ENCODE measurements at regions not wholly inside any gene's neighbourhood (a gene's known extent, or its start where the extent isn't known, plus 50 kb on each side); places are given as distances from the start of the nearest gene placed in this dataset.

DNA sequence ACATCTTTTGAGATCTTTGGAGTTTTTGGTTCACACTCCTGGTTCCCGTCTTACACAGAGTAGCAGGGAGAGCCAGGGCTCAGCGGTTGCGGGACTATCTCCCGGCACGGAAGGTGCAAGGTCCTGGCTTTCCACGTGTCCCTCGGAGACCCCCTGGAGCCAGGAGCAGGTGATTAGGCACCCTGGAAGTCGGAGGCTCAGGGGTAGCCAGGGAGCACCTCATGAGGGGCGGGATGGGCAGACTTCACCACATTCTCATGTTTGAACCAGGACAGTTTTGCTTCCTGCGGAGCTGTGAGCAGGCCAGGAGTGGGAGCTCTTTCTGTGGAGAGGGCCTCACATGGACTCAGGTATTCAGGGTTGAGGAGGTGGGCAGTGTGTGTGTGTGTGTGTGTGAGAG is 273.7 kb upstream of the IRX1 start:
- no peak for TF ChIP-seq POLR2A (IDR thresholded peaks at IDR 0.05)
- TF ChIP-seq, protein P1, sequence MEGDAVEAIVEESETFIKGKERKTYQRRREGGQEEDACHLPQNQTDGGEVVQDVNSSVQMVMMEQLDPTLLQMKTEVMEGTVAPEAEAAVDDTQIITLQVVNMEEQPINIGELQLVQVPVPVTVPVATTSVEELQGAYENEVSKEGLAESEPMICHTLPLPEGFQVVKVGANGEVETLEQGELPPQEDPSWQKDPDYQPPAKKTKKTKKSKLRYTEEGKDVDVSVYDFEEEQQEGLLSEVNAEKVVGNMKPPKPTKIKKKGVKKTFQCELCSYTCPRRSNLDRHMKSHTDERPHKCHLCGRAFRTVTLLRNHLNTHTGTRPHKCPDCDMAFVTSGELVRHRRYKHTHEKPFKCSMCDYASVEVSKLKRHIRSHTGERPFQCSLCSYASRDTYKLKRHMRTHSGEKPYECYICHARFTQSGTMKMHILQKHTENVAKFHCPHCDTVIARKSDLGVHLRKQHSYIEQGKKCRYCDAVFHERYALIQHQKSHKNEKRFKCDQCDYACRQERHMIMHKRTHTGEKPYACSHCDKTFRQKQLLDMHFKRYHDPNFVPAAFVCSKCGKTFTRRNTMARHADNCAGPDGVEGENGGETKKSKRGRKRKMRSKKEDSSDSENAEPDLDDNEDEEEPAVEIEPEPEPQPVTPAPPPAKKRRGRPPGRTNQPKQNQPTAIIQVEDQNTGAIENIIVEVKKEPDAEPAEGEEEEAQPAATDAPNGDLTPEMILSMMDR (IDR thresholded peaks at IDR 0.05) = no peak
